Transverse colon (tissue), 4 donors: ENCODE measurements at regions not wholly inside any gene's neighbourhood (a gene's known extent, or its start where the extent isn't known, plus 50 kb on each side); places are given as distances from the start of the nearest gene placed in this dataset.

Source experiments
- DNase-seq: peaks from one replicate; pipeline ENCODE4 v3.0.0-alpha.2; 2019
- H3K27ac ChIP-seq, 4 donors: fragments of 200-600 bp; sonication (generic); 2 replicates each; pipeline ENCODE4 v1.5.1; 2016 to 2018; ENCODE audit warnings: inconsistent platforms in 4 of 4
- H3K27me3 ChIP-seq: fragments of 200-600 bp; sonication (generic); 2 replicates; pipeline ENCODE4 v1.5.1; 2017; ENCODE audit warnings: inconsistent platforms
- H3K36me3 ChIP-seq, 4 donors: fragments of 200-600 bp; sonication (generic); 2 replicates each; pipeline ENCODE4 v1.5.1; 2017 to 2019; ENCODE audit warnings: inconsistent platforms in 4 of 4
- H3K4me1 ChIP-seq, 4 donors: fragments of 200-600 bp; sonication (generic); 2 replicates each; pipeline ENCODE4 v1.5.1; 2017 to 2020; ENCODE audit warnings: inconsistent platforms in 4 of 4
- H3K4me3 ChIP-seq, 4 donors: fragments of 200-600 bp; sonication (generic); 1 replicate in 1 of 4; 2 replicates in 3 of 4; pipeline versions ENCODE4 v1.5.1 to v1.6.1; 2017 to 2019; ENCODE audit warnings: inconsistent platforms in 4 of 4
- H3K9me3 ChIP-seq, 2 donors: fragments of 200-600 bp; sonication (generic); 2 replicates each; pipeline ENCODE4 v1.5.1; 2017 to 2019; ENCODE audit warnings: inconsistent platforms in 2 of 2
- CTCF ChIP-seq, 5 experiments: fragments of 200-600 bp in 3 of 5; fragments of 450-650 bp in 2 of 5; sonication (generic) in 3 of 5; IDR thresholded peaks; 1 replicate in 2 of 5; 2 replicates in 3 of 5; pipeline ENCODE4 v1.5.1; 2016 to 2017; ENCODE audit warnings: antibody characterized with exemption in 5 of 5, inconsistent platforms in 3 of 5, mild to moderate bottlenecking in 2 of 5, moderate library complexity in 1 of 5
- EP300 ChIP-seq: sonication (generic); formaldehyde crosslinking; IDR thresholded peaks from one replicate; pipeline ENCODE4 v1.6.1; 2017; ENCODE audit warnings: antibody characterized with exemption, low read depth
- POLR2A ChIP-seq: fragments of 450-650 bp; IDR thresholded peaks from one replicate; pipeline ENCODE4 v1.6.1; 2016; ENCODE audit warnings: antibody characterized with exemption, mild to moderate bottlenecking, moderate library complexity
- POLR2AphosphoS5 ChIP-seq, 3 donors: sonication (generic); formaldehyde crosslinking; IDR thresholded peaks; one replicate each; pipeline ENCODE4 v1.6.1; 2016; ENCODE audit warnings: antibody characterized with exemption in 3 of 3
- WGBS, 2 donors: methylation state at CpG; one replicate each; pipeline ENCODE4 v1.1.5; 2018; ENCODE audit warnings: low coverage in 1 of 2; 5-methylcytosine and 5-hydroxymethylcytosine counted together
- in situ Hi-C, 4 donors: fragments of 200-750 bp; cut with MboI; loops; one replicate each; pipeline versions ENCODE4 v1.15.0 to v1.15.1; 2017; ENCODE audit warnings: low sequenced_read_pairs in 3 of 4, low pct_ligation_motif_present in 1 of 4, low pct_unique_long_range_greater_than_20kb in 1 of 4
- intact Hi-C: fragments of 100-400 bp; cut with DNase I; formaldehyde crosslinking; loops from one replicate; pipeline ENCODE4 v1.15.1; 2023; ENCODE audit warnings: low total_unique reads

GRCh38 chr6:47934023-47934422 lies 152.2 kb downstream of the OPN5 start:
- no peak for TF ChIP-seq POLR2A
- TF ChIP-seq POLR2AphosphoS5 (IDR thresholded peaks at IDR 0.05): no peak
- TF ChIP-seq EP300: no peak
- no peak for TF ChIP-seq CTCF (IDR thresholded peaks at IDR 0.05)
- intact Hi-C loops (no loop called here), in situ Hi-C loops (no loop called here)
- Histone ChIP-seq H3K27me3 (no peaks in the 10 kb centered on the region), H3K9me3 (no peaks in the 10 kb centered on the region), H3K27ac (no peak overlapping the region), H3K4me1 (peaks cover 0 to 11% (median 0%) of the 10 kb centered on the region in 4 donors), H3K4me3 (no peak overlapping the region), H3K36me3 (no peaks in the 10 kb centered on the region)
- WGBS, 2 donors: 67 to 74% methylated on average over 2 to 6 of the region's 6 CpGs
- DNase-seq: no peak

- in situ Hi-C loops: no loop called here
- Histone ChIP-seq H3K27me3 (no peaks in the 10 kb centered on the region), H3K9me3 (no peaks in the 10 kb centered on the region), H3K27ac (no peak overlapping the region), H3K36me3 (no peaks in the 10 kb centered on the region), H3K4me1 (peaks cover 0 to 11% (median 0%) of the 10 kb centered on the region in 4 donors), H3K4me3 (no peak overlapping the region)
- DNase-seq: peak; percentile 40
- WGBS, 2 donors: 40 to 46% methylated on average over 2 to 4 of the region's 4 CpGs
- intact Hi-C loops: no loop called here
- no peak for TF ChIP-seq POLR2AphosphoS5 (IDR thresholded peaks at IDR 0.05)
- no peak for TF ChIP-seq POLR2A
- TF ChIP-seq CTCF (IDR thresholded peaks at IDR 0.05): no peak
- TF ChIP-seq EP300: no peak
Observed at GRCh38 chr6:47932575-47932974, 150.7 kb downstream of the OPN5 start.

GRCh38 chr6:47924001-47924400 lies 142.2 kb downstream of the OPN5 start:
- in situ Hi-C loops (no loop called here), intact Hi-C loops (no loop called here)
- Histone ChIP-seq H3K36me3 (no peaks in the 10 kb centered on the region), H3K9me3 (no peaks in the 10 kb centered on the region), H3K4me3 (no peak overlapping the region), H3K27me3 (no peaks in the 10 kb centered on the region), H3K4me1 (no peaks in the 10 kb centered on the region), H3K27ac (no peak overlapping the region)
- no peak for DNase-seq
- 71 to 89% methylated on average over 2 to 3 of the region's 3 CpGs for WGBS, 2 donors
- TF ChIP-seq POLR2AphosphoS5 (IDR thresholded peaks at IDR 0.05) (no peak), EP300 (no peak), CTCF (IDR thresholded peaks at IDR 0.05) (no peak), POLR2A (no peak)

- intact Hi-C loops (no loop called here), in situ Hi-C loops (no loop called here)
- no peak for DNase-seq
- no peaks in the 10 kb centered on the region for H3K27me3 ChIP-seq
- H3K4me1 ChIP-seq: no peaks in the 10 kb centered on the region
- 52 to 58% methylated on average over 3 to 4 of the region's 4 CpGs for WGBS, 2 donors
- no peak overlapping the region for H3K4me3 ChIP-seq
- H3K9me3 ChIP-seq: no peaks in the 10 kb centered on the region
- TF ChIP-seq CTCF (IDR thresholded peaks at IDR 0.05): no peak
- TF ChIP-seq POLR2A: no peak
- TF ChIP-seq POLR2AphosphoS5 (IDR thresholded peaks at IDR 0.05): no peak
- H3K36me3 ChIP-seq: no peaks in the 10 kb centered on the region
- no peak overlapping the region for H3K27ac ChIP-seq
Observed at GRCh38 chr6:47922391-47922790, 140.6 kb downstream of the OPN5 start.
